ENCODE measurements at regions not wholly inside any gene's neighbourhood (a gene's known extent, or its start where the extent isn't known, plus 50 kb on each side); places are given as distances from the start of the nearest gene placed in this dataset.

DNA sequence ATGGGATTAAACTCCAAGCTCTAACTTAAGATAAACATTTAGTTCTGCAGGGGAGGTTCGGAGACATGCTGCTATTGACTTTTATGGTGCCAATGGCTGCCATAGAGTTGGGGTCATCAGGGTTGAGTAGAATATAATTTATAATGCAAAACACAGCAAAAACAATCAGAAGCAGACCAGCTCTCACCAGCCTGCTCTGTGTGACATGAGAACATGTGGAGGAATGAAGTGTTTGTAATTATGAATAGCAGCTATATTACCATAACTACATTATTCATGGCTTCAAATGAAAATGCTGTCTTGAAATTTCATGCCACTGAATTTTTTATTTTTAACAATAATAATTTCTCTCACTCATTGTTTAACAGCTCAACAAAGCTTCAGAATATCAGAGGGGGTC is 645.6 kb upstream of the CDH8 start:
- H3K4me3 Mint-ChIP-seq = no peak overlapping the region
- no peaks in the 10 kb centered on the region for H3K4me1 Mint-ChIP-seq
- H3K9me3 Mint-ChIP-seq = peaks cover 2 to 14% (median 8%) of the 10 kb centered on the region in 3 donors
- no peak overlapping the region for H3K27ac Mint-ChIP-seq
- H3K27me3 Mint-ChIP-seq = no peaks in the 10 kb centered on the region
- H3K36me3 Mint-ChIP-seq = no peaks in the 10 kb centered on the region

DNA sequence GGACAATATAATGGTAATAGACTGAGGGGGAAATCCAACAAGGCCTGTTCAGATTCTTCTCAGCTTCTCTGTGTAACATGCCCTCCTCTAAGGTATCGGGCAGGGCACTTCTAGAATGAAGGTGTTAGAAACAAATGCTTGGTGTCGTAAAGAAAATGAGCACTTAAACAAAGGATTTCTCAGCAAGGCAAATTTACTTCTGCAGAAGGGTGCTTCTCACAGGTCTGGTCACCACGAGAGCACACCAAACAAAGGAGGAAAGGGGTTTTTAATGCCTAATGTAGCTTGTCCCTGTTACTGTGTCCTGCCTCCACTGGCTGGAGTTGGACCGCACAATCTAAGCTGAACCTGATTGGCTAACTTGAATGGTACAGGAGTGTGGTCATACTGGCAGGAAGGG is 642.6 kb upstream of the CDH8 start:
- H3K9me3 Mint-ChIP-seq = peaks cover 8 to 20% (median 9%) of the 10 kb centered on the region in 3 donors
- no peak overlapping the region for H3K27ac Mint-ChIP-seq
- H3K27me3 Mint-ChIP-seq = no peaks in the 10 kb centered on the region
- no peaks in the 10 kb centered on the region for H3K4me1 Mint-ChIP-seq
- H3K36me3 Mint-ChIP-seq = no peaks in the 10 kb centered on the region
- H3K4me3 Mint-ChIP-seq = no peak overlapping the region

DNA sequence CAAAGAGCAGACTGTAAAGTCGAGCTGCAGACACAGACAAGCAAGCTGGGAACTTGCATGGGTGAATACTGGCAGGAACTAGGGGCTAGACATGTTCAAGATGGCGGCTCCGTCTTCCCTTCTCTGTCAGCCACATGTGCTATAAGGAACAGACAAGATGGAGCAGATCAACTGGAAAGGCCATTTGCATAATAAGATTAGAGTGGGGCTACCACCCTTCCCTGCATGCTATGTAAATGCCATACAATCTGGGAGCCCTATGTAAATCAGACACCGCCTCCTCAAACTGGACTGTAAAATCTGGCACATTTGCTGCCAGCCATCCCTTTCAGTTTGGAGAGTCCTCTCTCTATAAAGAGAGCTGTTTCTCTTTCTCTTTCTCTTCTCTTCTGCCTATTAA is 640.1 kb upstream of the CDH8 start:
- Mint-ChIP-seq H3K36me3 (no peaks in the 10 kb centered on the region), H3K27me3 (no peaks in the 10 kb centered on the region), H3K4me1 (no peaks in the 10 kb centered on the region), H3K27ac (no peak overlapping the region), H3K9me3 (peaks cover 8 to 17% (median 8%) of the 10 kb centered on the region in 3 donors), H3K4me3 (no peak overlapping the region)

DNA sequence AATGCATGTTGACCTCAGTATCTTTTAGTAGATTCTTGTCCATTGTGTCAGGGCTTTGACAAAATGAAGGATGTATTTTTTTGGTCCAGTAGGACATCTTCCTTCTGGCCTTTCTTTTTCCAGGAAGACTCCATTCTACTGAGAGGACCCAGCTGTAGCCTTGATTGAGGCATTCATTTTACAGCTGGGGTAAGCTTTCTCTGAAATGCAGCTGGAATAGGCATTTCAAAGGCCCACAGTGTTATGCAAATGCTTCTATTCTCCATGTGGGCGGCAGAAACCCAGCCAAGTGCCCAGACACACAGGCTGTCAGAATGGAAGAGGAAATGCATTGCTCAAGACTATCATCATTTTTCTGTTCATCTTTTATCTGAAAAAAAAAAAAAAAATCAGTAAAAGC is 629.0 kb upstream of the CDH8 start:
- no peaks in the 10 kb centered on the region for H3K27me3 Mint-ChIP-seq
- H3K27ac Mint-ChIP-seq = no peak overlapping the region
- no peaks in the 10 kb centered on the region for H3K4me1 Mint-ChIP-seq
- H3K4me3 Mint-ChIP-seq = no peak overlapping the region
- peaks cover 0 to 24% (median 6%) of the 10 kb centered on the region in 3 donors for H3K9me3 Mint-ChIP-seq
- no peaks in the 10 kb centered on the region for H3K36me3 Mint-ChIP-seq

DNA sequence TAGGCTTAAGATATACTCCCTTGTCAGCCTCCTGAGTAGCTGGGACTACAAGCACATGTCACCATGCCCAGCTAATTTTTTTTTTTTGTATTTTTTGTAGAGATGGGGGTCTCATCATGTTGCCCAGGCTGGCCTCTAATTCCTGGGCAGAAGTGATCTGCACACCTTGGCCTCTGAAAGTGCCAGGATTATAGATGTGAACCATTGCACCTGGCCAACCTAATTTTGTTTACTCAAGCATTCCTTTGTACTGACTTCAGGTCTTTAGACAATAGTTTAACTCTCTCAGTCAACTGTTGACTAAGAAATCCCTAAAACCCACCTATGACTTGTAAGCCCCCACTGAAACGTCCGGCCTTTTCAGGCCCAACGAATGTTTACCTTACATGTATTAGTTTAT is 628.3 kb upstream of the CDH8 start:
- Mint-ChIP-seq H3K4me1 (no peaks in the 10 kb centered on the region), H3K27me3 (no peaks in the 10 kb centered on the region), H3K9me3 (peaks cover 0 to 19% (median 4%) of the 10 kb centered on the region in 3 donors), H3K36me3 (no peaks in the 10 kb centered on the region), H3K27ac (no peak overlapping the region), H3K4me3 (no peak overlapping the region)

DNA sequence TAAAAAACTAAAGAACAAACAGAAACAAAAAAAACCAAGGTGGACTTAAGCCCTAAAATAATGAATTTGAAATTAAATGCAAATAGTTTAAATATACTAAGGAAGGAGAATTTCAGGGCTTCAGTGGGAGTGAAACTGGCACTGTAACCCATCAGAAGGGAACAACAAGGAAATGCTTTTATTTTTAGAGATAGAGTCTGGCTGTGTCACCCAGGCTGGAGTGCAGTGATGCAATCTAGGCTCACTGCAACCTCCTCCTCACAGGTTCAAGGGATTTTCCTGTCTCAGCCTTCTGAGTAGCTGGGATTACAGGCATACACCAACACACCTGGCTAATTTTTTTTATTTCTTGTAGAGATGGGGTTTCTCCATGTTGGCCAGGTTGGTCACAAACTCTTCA is 625.2 kb upstream of the CDH8 start:
- Mint-ChIP-seq H3K4me1 (no peaks in the 10 kb centered on the region), H3K27me3 (no peaks in the 10 kb centered on the region), H3K27ac (no peak overlapping the region), H3K9me3 (peaks cover 3 to 10% (median 6%) of the 10 kb centered on the region in 3 donors), H3K4me3 (no peak overlapping the region), H3K36me3 (no peaks in the 10 kb centered on the region)

DNA sequence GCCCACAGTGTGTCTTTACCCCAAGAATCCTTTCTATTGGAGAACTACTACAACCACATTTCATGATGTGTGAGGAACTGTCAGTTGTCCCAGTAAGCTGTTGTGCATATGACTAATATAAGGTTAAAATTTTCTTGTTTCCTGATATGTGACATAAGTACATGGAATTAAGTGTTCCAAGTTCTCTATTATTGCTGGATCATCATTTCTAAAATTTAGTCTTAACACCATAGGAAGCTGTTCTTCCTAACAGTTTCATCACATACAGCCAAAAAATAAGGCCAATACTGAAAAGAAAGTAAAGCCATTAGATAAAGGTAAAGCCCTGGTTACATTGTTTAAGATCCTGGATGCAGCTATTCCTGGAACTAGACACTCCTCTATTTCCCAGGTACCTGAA is 620.9 kb upstream of the CDH8 start:
- H3K36me3 Mint-ChIP-seq = no peaks in the 10 kb centered on the region
- H3K4me3 Mint-ChIP-seq = no peak overlapping the region

DNA sequence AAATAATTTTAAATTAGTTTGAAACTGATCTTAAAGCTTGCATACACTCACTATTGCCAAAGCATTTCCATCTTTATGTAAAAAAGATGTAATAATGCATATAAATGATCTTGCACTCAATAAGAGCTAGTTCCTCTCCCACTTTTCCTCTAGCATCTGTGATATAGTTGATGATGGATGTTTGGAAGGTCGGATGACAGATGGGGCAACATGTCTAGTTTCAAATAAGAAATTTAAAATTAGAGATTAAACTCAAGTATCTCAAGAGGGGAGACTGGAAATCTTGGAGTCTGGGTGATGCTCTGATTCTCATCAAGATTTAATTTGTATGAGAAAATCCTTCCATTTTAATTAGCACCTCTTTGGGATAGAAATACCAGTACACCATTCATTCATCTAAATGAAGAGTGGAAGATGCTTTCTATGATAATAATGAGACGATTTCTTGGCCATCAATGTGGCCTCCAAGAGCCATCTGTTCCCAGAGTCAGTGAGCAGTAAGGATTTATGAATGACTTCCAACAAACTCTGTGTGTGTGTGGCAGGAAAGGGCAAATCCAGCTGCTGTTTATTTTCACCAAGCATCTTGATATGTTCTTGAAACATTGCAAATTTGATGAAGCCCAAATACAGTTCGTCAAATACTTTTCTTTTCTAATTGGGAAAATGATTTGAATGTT is 616.3 kb upstream of the CDH8 start:
- Mint-ChIP-seq H3K4me3 (no peak overlapping the region), H3K4me1 (no peaks in the 10 kb centered on the region), H3K9me3 (peaks cover 2 to 28% (median 4%) of the 10 kb centered on the region in 3 donors), H3K36me3 (no peaks in the 10 kb centered on the region), H3K27ac (no peak overlapping the region), H3K27me3 (no peaks in the 10 kb centered on the region)

More for the DNA sequence above, 620.9 kb upstream of the CDH8 start:
- Mint-ChIP-seq H3K9me3 (peaks cover 3 to 20% (median 4%) of the 10 kb centered on the region in 3 donors), H3K27ac (no peak overlapping the region), H3K27me3 (no peaks in the 10 kb centered on the region), H3K4me1 (no peaks in the 10 kb centered on the region)

DNA sequence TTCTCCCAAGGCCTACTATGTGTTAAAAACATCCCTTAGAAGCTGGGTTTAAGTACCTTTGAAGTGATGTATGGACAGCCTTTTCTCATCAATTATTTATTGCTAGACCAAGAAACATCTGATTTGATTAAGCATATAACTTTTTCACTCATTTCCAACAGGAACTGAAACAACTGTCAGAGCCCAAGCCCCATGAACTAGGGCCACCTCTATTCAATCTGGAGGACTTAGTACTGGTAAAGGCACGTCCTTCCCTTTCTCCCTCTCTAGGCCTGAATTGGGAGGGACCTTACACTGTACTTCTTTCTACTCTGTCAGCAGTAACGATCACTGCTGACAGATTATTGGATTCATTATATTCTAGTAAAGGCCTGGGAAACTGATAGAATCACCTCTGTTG is 612.0 kb upstream of the CDH8 start:
- no peaks in the 10 kb centered on the region for H3K36me3 Mint-ChIP-seq
- no peak overlapping the region for H3K27ac Mint-ChIP-seq
- H3K4me3 Mint-ChIP-seq = no peak overlapping the region
- H3K4me1 Mint-ChIP-seq = no peaks in the 10 kb centered on the region
- H3K9me3 Mint-ChIP-seq = peaks cover 3 to 29% (median 8%) of the 10 kb centered on the region in 3 donors
- H3K27me3 Mint-ChIP-seq = no peaks in the 10 kb centered on the region

DNA sequence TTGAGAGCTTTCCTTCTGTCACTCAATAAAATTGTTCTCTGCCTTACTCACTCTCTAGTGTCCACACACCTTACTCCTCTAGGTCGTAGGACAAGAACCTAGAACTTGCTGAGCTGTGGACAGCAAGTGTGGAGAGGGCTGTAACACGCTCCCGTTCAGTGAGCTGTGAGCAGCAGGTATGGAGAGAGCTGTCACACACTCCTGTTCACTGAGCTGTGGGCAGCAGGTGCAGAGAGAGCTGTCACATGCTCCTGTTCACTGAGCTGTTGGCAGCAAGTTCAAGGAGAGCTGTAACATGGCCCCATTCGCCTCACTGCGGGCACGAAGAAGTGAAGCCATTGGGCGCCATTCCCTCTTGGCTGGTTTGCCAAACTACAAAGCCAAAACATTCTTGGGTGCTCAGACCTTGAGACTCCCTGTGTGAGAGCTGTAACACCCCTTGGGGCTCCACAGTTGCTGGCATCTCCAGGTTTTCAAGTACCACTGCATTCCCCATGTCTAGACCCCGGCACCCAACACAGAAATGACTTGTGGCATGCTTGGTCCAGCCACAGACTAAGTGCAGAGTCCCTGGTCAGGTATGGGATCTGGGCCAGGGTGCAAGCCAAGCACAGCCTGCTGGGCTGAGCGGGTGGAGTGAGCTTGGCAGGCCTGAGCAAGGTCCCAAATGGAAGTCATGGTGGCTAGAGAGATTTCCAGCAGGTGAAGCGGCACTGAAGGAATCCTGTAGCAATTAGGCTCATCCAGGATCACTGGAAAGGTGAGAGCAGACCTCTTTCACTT is 608.0 kb upstream of the CDH8 start:
- H3K36me3 Mint-ChIP-seq = no peaks in the 10 kb centered on the region
- no peaks in the 10 kb centered on the region for H3K27me3 Mint-ChIP-seq
- H3K4me3 Mint-ChIP-seq = peak overlapping the region in 1 of 4 donors; percentile 9
- H3K27ac Mint-ChIP-seq = no peak overlapping the region
- H3K9me3 Mint-ChIP-seq = peaks cover 2 to 18% (median 8%) of the 10 kb centered on the region in 3 donors
- no peaks in the 10 kb centered on the region for H3K4me1 Mint-ChIP-seq

DNA sequence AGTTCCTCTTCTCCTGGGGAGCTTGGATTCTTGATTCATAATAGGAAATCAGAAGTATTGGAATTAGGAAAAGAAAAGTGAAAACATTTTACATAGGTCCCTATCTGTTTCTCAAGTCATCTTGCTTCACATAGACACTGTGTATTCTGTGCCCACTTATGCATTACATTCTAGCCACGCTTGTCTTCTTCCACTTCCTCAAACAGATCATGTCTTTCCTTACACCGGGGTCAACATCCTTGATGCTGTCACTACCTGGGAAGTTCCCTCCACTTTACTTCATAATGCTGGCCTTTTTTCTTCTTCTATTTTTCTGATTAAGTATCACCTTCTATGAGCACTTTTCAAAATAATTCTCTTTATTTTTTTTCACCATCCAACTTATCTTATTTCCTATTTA is 606.4 kb upstream of the CDH8 start:
- no peaks in the 10 kb centered on the region for H3K27me3 Mint-ChIP-seq
- H3K4me1 Mint-ChIP-seq = no peaks in the 10 kb centered on the region
- H3K4me3 Mint-ChIP-seq = no peak overlapping the region
- H3K9me3 Mint-ChIP-seq = peaks cover 3 to 17% (median 6%) of the 10 kb centered on the region in 3 donors
- H3K27ac Mint-ChIP-seq = no peak overlapping the region
- no peaks in the 10 kb centered on the region for H3K36me3 Mint-ChIP-seq

DNA sequence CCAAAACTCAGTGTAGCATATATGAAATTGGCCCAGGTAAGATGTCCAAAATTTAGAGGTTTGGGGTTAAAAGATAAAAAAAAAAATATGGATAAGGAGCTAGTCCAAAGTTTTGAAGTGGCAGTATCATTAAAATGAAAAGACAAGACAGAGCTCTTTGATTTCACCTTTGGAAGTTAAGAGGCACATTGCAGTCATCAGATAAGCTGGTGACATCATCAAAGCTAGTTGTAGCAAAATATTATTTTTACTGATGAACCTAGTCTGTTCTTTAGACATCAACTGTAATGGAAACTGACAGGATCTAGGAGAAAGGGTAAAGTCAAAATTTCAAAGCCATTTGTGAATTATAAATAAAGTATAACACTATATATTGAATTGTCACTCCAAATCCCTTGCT is 603.7 kb upstream of the CDH8 start:
- H3K9me3 Mint-ChIP-seq = peaks cover 4 to 8% (median 5%) of the 10 kb centered on the region in 3 donors
- H3K4me1 Mint-ChIP-seq = no peaks in the 10 kb centered on the region
- H3K27ac Mint-ChIP-seq = no peak overlapping the region
- no peaks in the 10 kb centered on the region for H3K36me3 Mint-ChIP-seq
- H3K27me3 Mint-ChIP-seq = no peaks in the 10 kb centered on the region
- H3K4me3 Mint-ChIP-seq = no peak overlapping the region

DNA sequence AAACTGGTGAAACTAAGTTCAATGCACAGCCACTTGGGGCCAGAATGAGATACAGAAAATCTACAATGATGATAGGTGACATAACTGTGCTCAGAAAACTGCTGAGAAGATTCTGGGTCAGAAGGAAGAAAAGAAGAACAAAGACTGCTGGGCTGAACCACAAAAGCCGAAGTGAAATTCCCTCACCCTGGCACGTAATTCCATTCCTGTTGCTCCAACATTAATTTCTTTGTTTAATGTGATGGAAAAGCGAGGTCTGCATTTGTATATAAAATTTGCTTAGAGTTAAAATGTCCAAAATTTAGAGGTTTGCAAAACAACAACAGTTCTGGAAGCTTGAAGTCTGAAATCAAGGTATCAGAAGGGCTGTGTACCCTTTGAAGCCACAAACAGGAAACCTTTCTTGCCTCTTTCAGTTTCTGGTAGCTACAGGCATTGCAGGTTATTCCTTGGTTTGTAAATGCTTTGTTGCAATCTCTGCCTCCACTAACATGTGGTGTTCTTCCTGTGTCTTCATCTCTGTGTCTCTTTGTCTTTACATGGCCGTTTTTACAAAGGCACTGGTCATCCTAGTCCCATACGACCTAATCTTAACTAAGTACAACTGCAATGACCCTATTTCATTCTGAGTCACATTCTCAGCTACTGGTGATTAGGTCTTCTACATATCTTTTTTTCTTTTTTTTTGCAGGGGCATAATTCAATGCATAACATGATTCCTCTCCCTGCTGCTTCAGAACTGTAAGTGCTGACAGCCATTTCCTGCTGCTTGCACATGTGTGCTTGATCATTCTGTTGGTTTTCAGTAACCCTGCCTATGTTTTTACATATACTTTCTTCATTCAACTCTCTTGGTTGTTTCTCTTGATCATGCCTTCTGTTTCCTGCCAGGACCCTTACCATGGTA is 603.0 kb upstream of the CDH8 start:
- Mint-ChIP-seq H3K27me3 (no peaks in the 10 kb centered on the region), H3K27ac (no peak overlapping the region), H3K4me3 (peak overlapping the region in 1 of 4 donors; percentile 35), H3K36me3 (no peaks in the 10 kb centered on the region), H3K4me1 (no peaks in the 10 kb centered on the region), H3K9me3 (peaks cover 4 to 8% (median 5%) of the 10 kb centered on the region in 3 donors)

DNA sequence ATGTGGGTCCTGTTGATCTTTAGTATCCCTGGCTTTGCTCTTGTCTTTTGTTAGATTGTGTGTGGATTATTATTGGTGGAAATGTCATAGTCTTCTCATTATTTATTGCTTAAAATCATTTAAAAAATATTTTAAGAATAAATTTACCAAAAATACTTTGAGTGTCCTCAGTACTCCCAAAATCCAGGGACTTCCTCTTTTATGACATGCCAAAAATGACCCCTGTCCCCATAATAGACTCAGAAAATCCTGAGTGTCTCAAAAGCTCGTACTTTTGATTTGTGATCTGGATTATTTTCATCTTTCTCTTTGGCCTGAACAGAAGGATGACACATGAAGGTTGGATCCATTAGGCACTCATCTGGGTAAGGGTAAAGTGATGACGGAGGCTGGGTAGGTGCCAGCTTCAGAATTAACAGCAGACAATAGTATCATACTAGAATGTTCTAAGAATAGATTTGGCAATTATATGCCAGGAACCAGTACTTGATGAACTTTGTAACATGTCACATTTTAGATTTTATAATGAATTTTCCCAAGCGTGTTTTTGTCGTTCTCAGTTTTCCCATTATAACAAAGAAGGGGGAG is 602.2 kb upstream of the CDH8 start:
- Mint-ChIP-seq H3K4me3 (no peak overlapping the region), H3K9me3 (peaks cover 4 to 8% (median 4%) of the 10 kb centered on the region in 3 donors), H3K27ac (no peak overlapping the region), H3K36me3 (no peaks in the 10 kb centered on the region), H3K4me1 (no peaks in the 10 kb centered on the region), H3K27me3 (no peaks in the 10 kb centered on the region)

DNA sequence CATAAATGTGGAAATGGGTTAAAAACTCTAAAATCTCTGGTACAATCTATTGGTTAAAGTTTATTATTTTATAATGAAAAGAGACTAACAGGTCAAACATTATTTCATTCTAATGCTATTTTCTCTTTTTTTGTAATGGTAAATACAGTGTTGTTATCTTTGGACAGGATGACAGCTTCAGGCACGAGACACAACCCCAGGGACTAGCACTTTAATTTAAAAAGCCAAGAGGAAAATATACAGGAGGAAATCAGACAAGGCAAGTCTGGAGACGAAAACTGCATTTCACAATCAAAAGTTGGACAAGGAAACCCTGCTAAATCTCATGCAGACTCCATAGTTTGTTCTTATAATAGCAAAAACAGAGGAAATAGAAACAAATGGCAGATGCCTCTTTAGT is 589.1 kb upstream of the CDH8 start:
- H3K27ac Mint-ChIP-seq = no peak overlapping the region
- no peaks in the 10 kb centered on the region for H3K36me3 Mint-ChIP-seq
- no peak overlapping the region for H3K4me3 Mint-ChIP-seq
- H3K4me1 Mint-ChIP-seq = no peaks in the 10 kb centered on the region
- H3K9me3 Mint-ChIP-seq = peaks cover 5 to 15% (median 6%) of the 10 kb centered on the region in 3 donors
- no peaks in the 10 kb centered on the region for H3K27me3 Mint-ChIP-seq
